ENCODE measurements at regions not wholly inside any gene's neighbourhood (a gene's known extent, or its start where the extent isn't known, plus 50 kb on each side); places are given as distances from the start of the nearest gene placed in this dataset.

GRCh38 chrX:15050395-15050794 lies 177.2 kb downstream of the MOSPD2 start:
- Histone ChIP-seq H3K4me3 (no peak overlapping the region), H3K27ac (no peak overlapping the region), H3K36me3 (no peaks in the 10 kb centered on the region), H3K4me1 (no peaks in the 10 kb centered on the region), H3K27me3 (no peaks in the 10 kb centered on the region), H3K9me3 (peaks cover 0 to 7% (median 3%) of the 10 kb centered on the region in 4 donors)
- WGBS, 5 donors = 74 to 92% (median 80%) methylated on average over 5 of the region's 5 CpGs
- TF ChIP-seq POLR2A (IDR thresholded peaks at IDR 0.05) (no peak), CTCF (IDR thresholded peaks at IDR 0.05) (no peak), POLR2AphosphoS5 (IDR thresholded peaks at IDR 0.05) (no peak), EP300 (IDR thresholded peaks at IDR 0.05) (no peak)
- no peak for DNase-seq
- intact Hi-C loops (cut with DNase I; ENCODE audit: low total_unique reads) = no loop called here

- WGBS, 5 donors = 29 to 78% (median 44%) methylated on average over 2 of the region's 2 CpGs
- TF ChIP-seq POLR2A (IDR thresholded peaks at IDR 0.05) (no peak), POLR2AphosphoS5 (IDR thresholded peaks at IDR 0.05) (no peak), EP300 (IDR thresholded peaks at IDR 0.05) (no peak)
- Histone ChIP-seq H3K9me3 (no peaks in the 10 kb centered on the region), H3K27me3 (no peaks in the 10 kb centered on the region), H3K4me1 (no peaks in the 10 kb centered on the region), H3K36me3 (no peaks in the 10 kb centered on the region), H3K27ac (no peak overlapping the region), H3K4me3 (no peak overlapping the region)
- intact Hi-C loops (cut with DNase I; ENCODE audit: low total_unique reads) = no loop called here
- no peak for DNase-seq
These were observed 170.3 kb downstream of the MOSPD2 start for GRCh38 chrX:15043538-15043937.

GRCh38 chrX:15033917-15034316 lies 160.7 kb downstream of the MOSPD2 start:
- Histone ChIP-seq H3K27ac (no peak overlapping the region), H3K27me3 (no peaks in the 10 kb centered on the region), H3K36me3 (no peaks in the 10 kb centered on the region), H3K4me1 (no peaks in the 10 kb centered on the region), H3K9me3 (no peaks in the 10 kb centered on the region), H3K4me3 (no peak overlapping the region)
- TF ChIP-seq POLR2AphosphoS5 (IDR thresholded peaks at IDR 0.05) (no peak), CTCF (IDR thresholded peaks at IDR 0.05) (no peak), POLR2A (IDR thresholded peaks at IDR 0.05) (no peak), EP300 (IDR thresholded peaks at IDR 0.05) (no peak)
- intact Hi-C loops (cut with DNase I; ENCODE audit: low total_unique reads) = no loop called here
- no peak for DNase-seq

GRCh38 chrX:15017491-15017890 lies 144.3 kb downstream of the MOSPD2 start:
- TF ChIP-seq EP300 (IDR thresholded peaks at IDR 0.05) = no peak
- no peak for TF ChIP-seq POLR2AphosphoS5 (IDR thresholded peaks at IDR 0.05)
- no peak for TF ChIP-seq CTCF (IDR thresholded peaks at IDR 0.05)
- no peak for TF ChIP-seq POLR2A (IDR thresholded peaks at IDR 0.05)
- Histone ChIP-seq H3K36me3 (no peaks in the 10 kb centered on the region), H3K4me1 (no peaks in the 10 kb centered on the region), H3K27ac (no peak overlapping the region), H3K4me3 (no peak overlapping the region), H3K27me3 (no peaks in the 10 kb centered on the region), H3K9me3 (no peaks in the 10 kb centered on the region)
- DNase-seq = peak in 1 of 2 donors; percentile 15
- WGBS, 5 donors = 61 to 83% (median 76%) methylated on average over 3 of the region's 3 CpGs
- intact Hi-C loops (cut with DNase I; ENCODE audit: low total_unique reads) = no loop called here

GRCh38 chrX:15016051-15016450 lies 142.8 kb downstream of the MOSPD2 start:
- WGBS, 5 donors = 46 to 88% (median 75%) methylated on average over 1 of the region's 1 CpG
- H3K9me3 ChIP-seq = no peaks in the 10 kb centered on the region
- no peak overlapping the region for H3K4me3 ChIP-seq
- no peak overlapping the region for H3K27ac ChIP-seq
- no peaks in the 10 kb centered on the region for H3K36me3 ChIP-seq
- DNase-seq = no peak
- no peak for TF ChIP-seq CTCF (IDR thresholded peaks at IDR 0.05)
- TF ChIP-seq EP300 (IDR thresholded peaks at IDR 0.05) = no peak
- no peak for TF ChIP-seq POLR2AphosphoS5 (IDR thresholded peaks at IDR 0.05)
- no peak for TF ChIP-seq POLR2A (IDR thresholded peaks at IDR 0.05)
- H3K27me3 ChIP-seq = no peaks in the 10 kb centered on the region
- no peaks in the 10 kb centered on the region for H3K4me1 ChIP-seq
- intact Hi-C loops (cut with DNase I; ENCODE audit: low total_unique reads) = no loop called here

Data from stomach (tissue), 8 donors.